ENCODE measurements at regions not wholly inside any gene's neighbourhood (a gene's known extent, or its start where the extent isn't known, plus 50 kb on each side); places are given as distances from the start of the nearest gene placed in this dataset.

- intact Hi-C loops (cut with DNase I; ENCODE audit: low total_unique reads): no loop called here
- Histone ChIP-seq H3K4me1 (peaks cover 0 to 3% (median 0%) of the 10 kb centered on the region in 4 donors), H3K27me3 (no peaks in the 10 kb centered on the region), H3K4me3 (no peak overlapping the region), H3K27ac (no peak overlapping the region), H3K36me3 (no peaks in the 10 kb centered on the region), H3K9me3 (no peaks in the 10 kb centered on the region)
- TF ChIP-seq EP300 (IDR thresholded peaks at IDR 0.05; ENCODE audit: low read depth): no peak
- TF ChIP-seq POLR2AphosphoS5 (IDR thresholded peaks at IDR 0.05): no peak
- TF ChIP-seq POLR2A (IDR thresholded peaks at IDR 0.05): no peak
- no peak for TF ChIP-seq CTCF (IDR thresholded peaks at IDR 0.05)
- in situ Hi-C loops (cut with MboI; ENCODE audit: low pct_ligation_motif_present in 1 of 4, low pct_unique_long_range_greater_than_20kb in 1 of 4, low sequenced_read_pairs in 3 of 4): no loop called here
- DNase-seq: no peak
- WGBS, 2 donors (ENCODE audit: low coverage in 1 of 2): 91 to 100% methylated on average over 2 of the region's 2 CpGs
Observed at GRCh38 chr13:90701264-90701663, 646.2 kb upstream of the MIR17HG start.

DNA sequence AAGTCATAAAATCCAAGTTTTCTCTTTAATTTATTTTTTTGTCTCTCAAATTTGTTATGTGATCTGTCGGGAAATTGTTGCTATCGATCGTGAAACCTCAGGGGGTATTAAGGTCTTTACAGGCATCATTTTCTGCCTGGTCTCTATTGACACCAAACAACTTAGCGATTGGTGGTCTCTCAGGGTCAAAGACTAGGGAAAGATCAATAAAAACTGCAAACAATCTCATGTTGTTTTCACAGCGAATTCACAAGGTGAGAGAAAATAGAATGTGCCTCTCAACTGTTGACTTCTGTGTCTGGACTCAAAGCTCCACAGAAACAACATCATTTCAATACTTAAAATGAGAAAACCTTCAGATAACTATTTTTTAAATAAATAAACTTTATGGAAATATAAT is 645.4 kb upstream of the MIR17HG start:
- Histone ChIP-seq H3K4me3 (no peak overlapping the region), H3K27me3 (no peaks in the 10 kb centered on the region), H3K27ac (no peak overlapping the region), H3K9me3 (no peaks in the 10 kb centered on the region), H3K4me1 (no peaks in the 10 kb centered on the region), H3K36me3 (no peaks in the 10 kb centered on the region)
- TF ChIP-seq EP300 (IDR thresholded peaks at IDR 0.05; ENCODE audit: low read depth) (no peak), POLR2AphosphoS5 (IDR thresholded peaks at IDR 0.05) (no peak), CTCF (IDR thresholded peaks at IDR 0.05) (no peak), POLR2A (IDR thresholded peaks at IDR 0.05) (no peak)
- DNase-seq: no peak
- intact Hi-C loops (cut with DNase I; ENCODE audit: low total_unique reads) (no loop called here), in situ Hi-C loops (cut with MboI; ENCODE audit: low pct_ligation_motif_present in 1 of 4, low pct_unique_long_range_greater_than_20kb in 1 of 4, low sequenced_read_pairs in 3 of 4) (no loop called here)
- WGBS, 2 donors (ENCODE audit: low coverage in 1 of 2): 75 to 89% methylated on average over 5 of the region's 5 CpGs

DNA sequence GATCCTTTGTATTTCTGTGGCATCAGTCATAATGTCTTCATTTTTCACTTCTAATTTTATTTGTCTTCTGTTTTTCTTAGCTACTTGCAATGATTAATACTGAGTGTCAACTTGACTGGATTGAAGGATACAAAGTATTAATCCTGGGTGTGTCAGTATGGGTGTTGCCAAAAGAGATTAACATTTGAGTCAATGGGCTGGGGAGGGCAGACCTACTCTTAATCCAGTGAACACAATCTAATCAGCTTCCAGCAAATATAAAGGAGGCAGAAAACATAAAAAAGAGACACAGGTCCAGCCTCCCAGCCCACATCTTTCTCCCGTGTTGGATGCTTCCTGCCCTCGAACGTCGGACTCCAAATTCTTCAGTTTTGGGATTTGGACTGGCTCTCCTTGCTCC is 640.9 kb upstream of the MIR17HG start:
- H3K4me3 ChIP-seq: no peak overlapping the region
- in situ Hi-C loops (cut with MboI; ENCODE audit: low pct_ligation_motif_present in 1 of 4, low pct_unique_long_range_greater_than_20kb in 1 of 4, low sequenced_read_pairs in 3 of 4): no loop called here
- H3K27ac ChIP-seq: no peak overlapping the region
- no peaks in the 10 kb centered on the region for H3K27me3 ChIP-seq
- DNase-seq: no peak
- whole genome bisulfite sequencing, 2 donors (ENCODE audit: low coverage in 1 of 2): 90% methylated on average over 4 of the region's 4 CpGs; no CpG with 5 or more reads in 1 of the 2 donors
- intact Hi-C loops (cut with DNase I; ENCODE audit: low total_unique reads): no loop called here
- H3K36me3 ChIP-seq: no peaks in the 10 kb centered on the region
- TF ChIP-seq CTCF (IDR thresholded peaks at IDR 0.05) (no peak), POLR2AphosphoS5 (IDR thresholded peaks at IDR 0.05) (no peak), EP300 (IDR thresholded peaks at IDR 0.05; ENCODE audit: low read depth) (no peak)
- no peaks in the 10 kb centered on the region for H3K4me1 ChIP-seq
- no peaks in the 10 kb centered on the region for H3K9me3 ChIP-seq

DNA sequence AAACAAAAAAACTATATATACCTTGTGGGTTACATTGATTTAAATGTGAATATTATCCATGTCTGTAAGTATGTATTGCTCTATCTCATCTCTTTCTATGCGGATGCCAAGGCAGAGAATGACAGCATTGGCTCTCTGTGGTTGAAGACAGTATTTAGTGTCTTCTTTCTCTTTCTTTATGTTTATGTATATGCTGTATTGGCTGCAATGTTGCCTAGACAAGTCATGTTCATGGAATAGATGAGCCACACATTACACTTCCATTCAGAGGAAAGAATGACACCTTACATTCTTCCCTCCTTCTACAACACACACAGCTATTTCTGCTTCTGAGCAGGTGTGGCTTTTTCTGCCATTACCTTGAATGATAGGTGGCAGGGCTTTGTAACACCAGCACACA is 639.4 kb upstream of the MIR17HG start:
- intact Hi-C loops (cut with DNase I; ENCODE audit: low total_unique reads) (no loop called here), in situ Hi-C loops (cut with MboI; ENCODE audit: low pct_ligation_motif_present in 1 of 4, low pct_unique_long_range_greater_than_20kb in 1 of 4, low sequenced_read_pairs in 3 of 4) (no loop called here)
- Histone ChIP-seq H3K27me3 (no peaks in the 10 kb centered on the region), H3K4me1 (no peaks in the 10 kb centered on the region), H3K9me3 (no peaks in the 10 kb centered on the region), H3K36me3 (no peaks in the 10 kb centered on the region), H3K27ac (no peak overlapping the region), H3K4me3 (no peak overlapping the region)
- 91 to 100% methylated on average over 1 of the region's 1 CpG for WGBS, 2 donors (ENCODE audit: low coverage in 1 of 2)
- no peak for DNase-seq
- no peak for TF ChIP-seq POLR2AphosphoS5 (IDR thresholded peaks at IDR 0.05)
- no peak for TF ChIP-seq EP300 (IDR thresholded peaks at IDR 0.05; ENCODE audit: low read depth)
- TF ChIP-seq POLR2A (IDR thresholded peaks at IDR 0.05): no peak
- TF ChIP-seq CTCF (IDR thresholded peaks at IDR 0.05): no peak
